ENCODE measurements at regions not wholly inside any gene's neighbourhood (a gene's known extent, or its start where the extent isn't known, plus 50 kb on each side); places are given as distances from the start of the nearest gene placed in this dataset.
A peak's percentile ranks its signal among the peaks of the same experiment; 100 is the strongest.

DNA sequence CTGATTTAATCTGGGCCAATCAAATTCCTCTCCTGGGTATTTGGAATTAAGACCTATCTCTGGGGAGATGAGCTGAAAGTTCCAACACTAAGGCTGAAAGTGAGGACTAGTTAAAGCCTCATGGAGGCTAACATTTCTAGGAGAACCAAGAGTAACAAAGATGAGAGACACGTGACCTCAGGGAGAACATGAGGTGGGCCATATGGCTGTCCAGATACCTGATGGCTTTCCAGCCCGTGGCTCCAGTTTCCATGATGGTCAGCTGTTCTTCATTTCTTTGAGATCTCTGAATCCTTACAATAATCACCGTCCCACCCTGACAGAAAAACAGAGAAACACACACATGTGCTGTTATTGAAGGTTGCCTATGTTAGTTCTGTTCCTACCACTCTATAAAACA lies 66.1 kb downstream of the LEPR start:
- no peak for DNase-seq (ENCODE audit: low spot score)
- H3K4me3 Mint-ChIP-seq (ENCODE audit: unreplicated experiment): no peak overlapping the region
- TF ChIP-seq, protein P1, sequence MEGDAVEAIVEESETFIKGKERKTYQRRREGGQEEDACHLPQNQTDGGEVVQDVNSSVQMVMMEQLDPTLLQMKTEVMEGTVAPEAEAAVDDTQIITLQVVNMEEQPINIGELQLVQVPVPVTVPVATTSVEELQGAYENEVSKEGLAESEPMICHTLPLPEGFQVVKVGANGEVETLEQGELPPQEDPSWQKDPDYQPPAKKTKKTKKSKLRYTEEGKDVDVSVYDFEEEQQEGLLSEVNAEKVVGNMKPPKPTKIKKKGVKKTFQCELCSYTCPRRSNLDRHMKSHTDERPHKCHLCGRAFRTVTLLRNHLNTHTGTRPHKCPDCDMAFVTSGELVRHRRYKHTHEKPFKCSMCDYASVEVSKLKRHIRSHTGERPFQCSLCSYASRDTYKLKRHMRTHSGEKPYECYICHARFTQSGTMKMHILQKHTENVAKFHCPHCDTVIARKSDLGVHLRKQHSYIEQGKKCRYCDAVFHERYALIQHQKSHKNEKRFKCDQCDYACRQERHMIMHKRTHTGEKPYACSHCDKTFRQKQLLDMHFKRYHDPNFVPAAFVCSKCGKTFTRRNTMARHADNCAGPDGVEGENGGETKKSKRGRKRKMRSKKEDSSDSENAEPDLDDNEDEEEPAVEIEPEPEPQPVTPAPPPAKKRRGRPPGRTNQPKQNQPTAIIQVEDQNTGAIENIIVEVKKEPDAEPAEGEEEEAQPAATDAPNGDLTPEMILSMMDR (IDR thresholded peaks at IDR 0.05): no peak
- no peak overlapping the region for H3K27ac Mint-ChIP-seq (ENCODE audit: unreplicated experiment)
- H3K9me3 Mint-ChIP-seq (ENCODE audit: low read depth): no peaks in the 10 kb centered on the region
- no peaks in the 10 kb centered on the region for H3K36me3 Mint-ChIP-seq (ENCODE audit: low read depth)
- H3K4me1 Mint-ChIP-seq (ENCODE audit: low read depth): peaks cover 21% of the 10 kb centered on the region
- no peaks in the 10 kb centered on the region for H3K27me3 Mint-ChIP-seq (ENCODE audit: low read depth)

DNA sequence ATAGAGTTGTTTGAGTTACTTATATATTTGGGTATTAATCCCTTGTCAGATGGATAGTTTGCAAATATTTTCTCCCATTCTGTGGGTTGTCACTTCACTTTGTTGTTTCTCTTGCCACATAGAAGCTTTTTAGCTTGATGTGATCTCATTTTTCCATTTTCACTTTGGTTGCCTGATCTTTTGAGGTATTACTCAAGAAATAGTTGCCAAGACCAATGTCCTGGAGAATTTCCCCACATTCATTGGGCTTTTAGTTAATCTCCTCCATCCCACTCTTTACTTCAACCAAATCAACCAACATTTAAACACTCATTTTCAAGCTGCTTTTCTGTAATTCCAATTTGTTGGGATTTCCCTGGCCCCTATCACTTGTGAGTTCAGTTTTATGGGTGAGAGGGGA lies 69.0 kb downstream of the LEPR start:
- H3K27ac Mint-ChIP-seq (ENCODE audit: unreplicated experiment): no peak overlapping the region
- H3K9me3 Mint-ChIP-seq (ENCODE audit: low read depth): no peaks in the 10 kb centered on the region
- peaks cover 30% of the 10 kb centered on the region for H3K4me1 Mint-ChIP-seq (ENCODE audit: low read depth)
- no peaks in the 10 kb centered on the region for H3K27me3 Mint-ChIP-seq (ENCODE audit: low read depth)
- no peaks in the 10 kb centered on the region for H3K36me3 Mint-ChIP-seq (ENCODE audit: low read depth)
- TF ChIP-seq, protein P1 (IDR thresholded peaks at IDR 0.05): no peak
- DNase-seq (ENCODE audit: low spot score): no peak
- no peak overlapping the region for H3K4me3 Mint-ChIP-seq (ENCODE audit: unreplicated experiment)

DNA sequence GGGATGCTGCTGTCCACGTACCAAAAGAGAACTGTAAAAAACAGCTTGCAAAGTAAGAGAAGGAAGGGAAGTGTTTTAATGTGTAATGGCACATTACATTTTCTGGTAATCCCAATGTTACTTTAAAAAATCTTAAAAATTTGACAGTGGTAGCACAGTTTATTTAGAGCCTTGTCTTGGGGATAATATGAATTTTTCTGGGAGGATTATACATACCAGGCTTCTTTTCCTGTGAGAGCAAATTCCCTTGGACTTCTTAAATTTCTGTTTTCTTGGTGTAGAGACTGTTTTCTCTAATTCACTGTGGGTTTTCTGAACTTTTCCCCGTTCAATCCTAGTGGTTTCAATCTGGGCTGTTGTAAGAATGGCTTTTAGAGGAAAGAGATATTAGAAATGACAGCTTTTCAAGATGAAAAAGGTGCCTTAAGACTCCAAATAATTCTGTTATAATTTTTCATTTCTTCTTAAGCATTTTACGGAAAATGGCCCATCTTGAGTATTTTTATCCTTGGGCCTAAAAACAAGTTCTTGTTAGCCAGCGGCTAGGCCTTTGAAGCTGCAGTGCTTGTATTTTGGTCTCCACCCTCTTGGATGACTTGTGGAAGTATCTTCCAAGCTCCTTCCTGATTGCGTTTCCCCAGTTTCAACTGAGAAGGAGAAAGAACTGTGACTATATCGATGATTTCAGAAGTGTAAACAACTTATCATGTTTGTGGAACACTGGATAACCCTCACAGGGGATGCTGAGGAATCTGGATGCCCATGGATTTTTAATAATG lies 70.0 kb downstream of the LEPR start:
- Mint-ChIP-seq H3K4me3 (ENCODE audit: unreplicated experiment) (no peak overlapping the region), H3K27me3 (ENCODE audit: low read depth) (no peaks in the 10 kb centered on the region), H3K36me3 (ENCODE audit: low read depth) (no peaks in the 10 kb centered on the region), H3K27ac (ENCODE audit: unreplicated experiment) (peak overlapping the region; percentile 15), H3K9me3 (ENCODE audit: low read depth) (no peaks in the 10 kb centered on the region), H3K4me1 (ENCODE audit: low read depth) (peaks cover 35% of the 10 kb centered on the region)
- no peak for DNase-seq (ENCODE audit: low spot score)
- TF ChIP-seq, protein P1 (IDR thresholded peaks at IDR 0.05): no peak

DNA sequence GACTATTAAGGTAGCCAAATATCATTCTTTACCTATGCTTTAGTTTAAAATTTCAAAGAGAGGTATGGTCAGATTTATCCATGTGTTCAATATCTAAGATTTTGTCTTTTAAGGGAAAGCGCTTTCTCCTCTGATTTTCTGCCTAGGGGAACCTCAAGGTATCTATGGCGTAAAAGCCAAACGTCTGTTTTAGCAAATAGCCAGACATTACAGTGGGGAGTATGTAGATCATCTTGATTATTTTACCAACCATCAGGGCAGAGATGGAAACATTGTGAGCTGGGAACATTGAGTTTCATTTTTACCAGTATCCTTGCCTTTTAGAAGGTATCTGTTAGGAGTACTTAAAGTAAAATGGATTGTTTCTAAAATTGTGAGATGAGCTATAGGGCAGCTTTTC lies 71.0 kb downstream of the LEPR start:
- Mint-ChIP-seq H3K27me3 (ENCODE audit: low read depth) (no peaks in the 10 kb centered on the region), H3K4me3 (ENCODE audit: unreplicated experiment) (no peak overlapping the region), H3K9me3 (ENCODE audit: low read depth) (no peaks in the 10 kb centered on the region), H3K4me1 (ENCODE audit: low read depth) (peaks cover 35% of the 10 kb centered on the region), H3K27ac (ENCODE audit: unreplicated experiment) (no peak overlapping the region), H3K36me3 (ENCODE audit: low read depth) (no peaks in the 10 kb centered on the region)
- no peak for DNase-seq (ENCODE audit: low spot score)
- TF ChIP-seq, protein P1 (IDR thresholded peaks at IDR 0.05): no peak

DNA sequence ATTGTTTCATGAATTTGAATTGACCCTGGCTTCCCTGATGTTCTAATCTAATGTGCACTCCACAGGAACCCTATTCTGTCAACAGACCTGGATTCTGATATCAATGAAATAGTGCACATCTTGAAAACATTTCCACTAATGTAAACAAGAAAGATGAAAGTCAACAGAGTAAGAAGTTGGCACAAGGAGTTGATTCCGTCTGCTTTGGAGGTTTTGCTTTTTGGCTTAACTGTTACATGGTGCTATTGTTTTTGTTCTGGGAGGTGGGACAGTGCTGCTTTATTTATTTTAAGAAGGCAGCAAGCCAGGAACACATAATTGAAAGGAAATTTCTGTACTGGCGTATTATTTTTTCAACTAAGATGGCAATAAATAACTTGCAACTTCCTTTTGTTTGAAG lies 73.3 kb downstream of the LEPR start:
- Mint-ChIP-seq H3K4me1 (ENCODE audit: low read depth) (peaks cover 35% of the 10 kb centered on the region), H3K27me3 (ENCODE audit: low read depth) (no peaks in the 10 kb centered on the region), H3K9me3 (ENCODE audit: low read depth) (no peaks in the 10 kb centered on the region), H3K27ac (ENCODE audit: unreplicated experiment) (no peak overlapping the region), H3K36me3 (ENCODE audit: low read depth) (no peaks in the 10 kb centered on the region), H3K4me3 (ENCODE audit: unreplicated experiment) (no peak overlapping the region)
- no peak for DNase-seq (ENCODE audit: low spot score)
- TF ChIP-seq, protein P1 (IDR thresholded peaks at IDR 0.05): no peak

Data from chondrocyte (in vitro differentiated cells).